ENCODE measurements at regions not wholly inside any gene's neighbourhood (a gene's known extent, or its start where the extent isn't known, plus 50 kb on each side); places are given as distances from the start of the nearest gene placed in this dataset.

DNA sequence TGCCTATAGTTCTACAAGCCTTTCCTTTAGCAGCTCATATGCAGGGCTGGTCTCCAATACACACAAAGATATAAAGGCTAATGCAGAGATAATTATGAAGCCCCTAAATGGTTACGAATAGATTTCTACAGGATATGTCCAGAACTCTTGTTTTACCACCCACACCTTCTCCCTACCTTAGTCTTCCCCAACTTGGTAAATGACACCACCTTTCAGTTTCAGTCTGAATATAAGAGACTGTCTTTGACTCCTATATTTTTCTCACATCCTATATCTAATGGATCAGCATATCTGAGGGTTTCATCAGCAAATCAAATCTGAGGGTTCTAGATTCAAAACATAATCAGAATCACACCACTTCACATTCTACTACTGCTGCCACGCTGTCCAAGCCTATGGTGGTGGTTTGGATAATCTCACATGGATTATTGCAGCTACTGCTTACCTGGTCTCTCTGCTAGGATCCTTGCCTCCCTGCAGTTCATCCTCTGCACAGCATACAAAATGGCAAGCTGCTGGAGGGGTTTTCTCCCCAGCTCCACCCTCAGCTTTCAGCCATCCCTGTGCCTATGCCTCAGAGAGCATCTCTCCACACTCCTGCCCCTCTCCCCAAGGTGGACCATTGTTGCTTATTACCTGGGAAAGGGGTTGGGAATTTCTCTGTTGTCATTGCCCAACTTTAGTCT is 178.0 kb upstream of the SPOPL start:
- TF ChIP-seq CTCF (conservative IDR thresholded peaks at IDR 0.05; ENCODE audit: low read length) = no peak
- H3K4me3 ChIP-seq (ENCODE audit: low read length) = no peak overlapping the region
- DNase-seq (ENCODE audit: low read depth) = no peak

DNA sequence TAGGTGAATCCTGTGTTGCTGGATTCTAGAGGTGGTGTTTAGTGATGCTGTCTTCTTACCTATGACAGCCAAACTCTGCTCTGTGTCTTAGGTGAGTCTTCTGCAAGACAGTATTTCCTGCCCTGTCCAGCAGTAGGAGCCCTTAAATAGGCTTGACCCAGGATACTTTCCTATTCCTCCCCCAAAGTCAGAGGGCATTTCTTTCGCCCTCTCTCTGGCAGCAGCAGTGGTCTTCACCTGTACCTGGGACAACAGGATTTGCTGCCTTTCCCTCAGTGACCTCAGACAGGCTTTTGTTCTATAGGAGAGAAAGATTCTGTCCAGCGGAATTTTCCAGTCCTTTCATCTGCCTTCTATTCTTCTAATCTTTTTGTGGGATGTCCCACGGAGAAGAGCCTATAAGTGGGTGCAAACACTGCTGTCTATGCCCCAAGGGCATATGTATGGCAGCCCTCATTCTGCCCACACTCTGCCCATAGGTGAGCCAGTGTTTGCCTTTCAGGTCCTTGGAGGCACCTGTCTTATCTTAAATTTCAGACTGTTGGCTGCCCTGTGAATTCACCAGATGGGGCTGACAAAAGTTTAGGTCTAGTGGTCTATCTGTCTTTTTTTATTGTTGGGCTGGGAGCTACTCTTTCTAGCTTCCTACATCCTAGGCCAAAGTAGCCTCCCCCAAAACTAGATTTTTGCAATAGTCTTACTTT is 177.3 kb upstream of the SPOPL start:
- H3K4me3 ChIP-seq (ENCODE audit: low read length) = no peak overlapping the region
- no peak for DNase-seq (ENCODE audit: low read depth)
- TF ChIP-seq CTCF (conservative IDR thresholded peaks at IDR 0.05; ENCODE audit: low read length) = no peak

- TF ChIP-seq CTCF (conservative IDR thresholded peaks at IDR 0.05; ENCODE audit: low read length) = no peak
- no peak for DNase-seq (ENCODE audit: low read depth)
- no peak overlapping the region for H3K4me3 ChIP-seq (ENCODE audit: low read length)
Observed at GRCh38 chr2:138327967-138328366, 173.6 kb upstream of the SPOPL start.

DNA sequence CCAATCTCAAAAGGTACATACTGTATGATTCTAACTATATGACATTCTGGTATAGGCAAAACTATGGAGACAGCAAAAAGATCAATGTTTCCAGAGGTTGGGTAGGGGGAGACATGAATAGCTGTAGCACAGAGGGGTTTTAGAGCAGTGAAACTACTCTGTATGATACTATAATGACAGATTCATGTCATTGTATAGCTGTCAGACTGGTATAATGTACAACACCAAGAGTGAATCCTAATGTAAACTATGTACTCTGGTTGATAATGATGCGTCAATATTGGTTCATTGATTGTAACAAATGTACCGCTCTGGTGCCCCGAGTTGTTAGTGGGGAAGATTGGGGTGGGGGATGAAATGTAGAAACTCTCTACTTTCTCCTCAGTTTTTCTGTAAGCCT is 172.4 kb upstream of the SPOPL start:
- no peak overlapping the region for H3K4me3 ChIP-seq (ENCODE audit: low read length)
- no peak for TF ChIP-seq CTCF (conservative IDR thresholded peaks at IDR 0.05; ENCODE audit: low read length)
- DNase-seq (ENCODE audit: low read depth) = no peak

DNA sequence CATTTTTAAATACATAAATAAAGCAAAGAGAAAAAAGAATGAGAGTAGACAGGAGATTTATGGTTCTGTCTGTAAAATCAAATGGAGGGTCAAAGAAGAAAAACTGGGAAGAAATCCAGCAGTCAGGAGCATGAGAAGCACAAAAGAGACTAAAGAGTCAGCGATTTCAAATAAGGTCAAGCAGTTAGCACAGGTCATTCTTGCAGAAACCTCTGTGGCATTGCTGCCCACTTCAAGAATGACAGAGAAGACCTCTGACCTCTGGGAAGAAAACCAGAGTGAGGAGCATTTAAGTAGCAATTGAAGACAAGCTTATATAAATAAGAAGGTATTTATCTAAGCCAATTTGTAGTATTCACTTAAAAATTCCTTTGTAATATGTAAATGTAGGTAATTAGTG is 172.0 kb upstream of the SPOPL start:
- H3K4me3 ChIP-seq (ENCODE audit: low read length) = no peak overlapping the region
- no peak for DNase-seq (ENCODE audit: low read depth)
- TF ChIP-seq CTCF (conservative IDR thresholded peaks at IDR 0.05; ENCODE audit: low read length) = no peak

DNA sequence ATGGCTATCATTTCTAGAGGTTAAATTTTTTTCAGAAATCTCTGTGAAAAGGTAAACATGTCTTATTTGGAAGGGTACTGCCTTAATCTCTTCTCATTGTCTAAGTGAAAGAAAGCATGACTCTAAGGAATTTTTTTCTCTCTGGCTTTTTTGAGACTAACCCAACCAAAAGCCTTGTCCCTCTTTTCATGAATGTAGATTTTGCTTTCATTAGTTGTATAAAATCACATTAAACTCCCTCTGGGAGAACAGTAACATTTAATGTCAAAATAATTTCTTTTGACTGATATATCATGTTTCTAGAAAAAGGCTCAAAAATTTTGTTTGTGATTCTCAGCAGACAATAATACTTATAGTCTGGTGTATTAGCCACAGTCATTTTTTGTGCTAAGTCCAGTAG is 168.4 kb upstream of the SPOPL start:
- DNase-seq (ENCODE audit: low read depth) = no peak
- no peak for TF ChIP-seq CTCF (conservative IDR thresholded peaks at IDR 0.05; ENCODE audit: low read length)
- no peak overlapping the region for H3K4me3 ChIP-seq (ENCODE audit: low read length)

DNA sequence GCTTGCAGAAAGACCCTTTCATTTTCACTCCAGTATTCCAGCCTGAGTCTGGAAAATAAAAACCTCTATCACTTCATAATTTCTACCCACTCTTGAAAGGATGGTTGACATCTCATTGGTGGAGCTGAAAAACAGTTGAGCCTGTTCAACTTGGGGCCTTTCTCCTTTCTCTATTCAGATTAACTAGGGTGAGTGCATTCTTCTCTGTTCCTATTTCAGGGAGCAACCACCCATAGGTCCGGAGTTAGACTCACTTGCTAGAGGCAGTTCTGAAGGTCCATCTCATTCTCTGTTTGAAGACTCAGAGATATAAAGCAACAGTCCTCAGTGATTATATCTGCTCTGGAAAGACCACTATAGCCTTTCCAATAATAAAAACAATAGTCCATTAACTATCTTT is 167.9 kb upstream of the SPOPL start:
- H3K4me3 ChIP-seq (ENCODE audit: low read length) = no peak overlapping the region
- no peak for DNase-seq (ENCODE audit: low read depth)
- TF ChIP-seq CTCF (conservative IDR thresholded peaks at IDR 0.05; ENCODE audit: low read length) = no peak

All from AG10803 (cell line).